Naive thymus-derived CD4-positive, alpha-beta T cell (primary cell): ENCODE measurements at regions not wholly inside any gene's neighbourhood (a gene's known extent, or its start where the extent isn't known, plus 50 kb on each side); places are given as distances from the start of the nearest gene placed in this dataset.

Experiments used
- ATAC-seq: fragments of 150-1000 bp; cut with Tn5 transposase; 2 replicates; pipeline ENCODE4 v1.10.0; 2021; ENCODE audit warnings: mild to moderate bottlenecking, moderate library complexity
- CTCF ChIA-PET: fragments of 350-600 bp; sonication (Branson Sonifier 250); formaldehyde crosslinking; loops from one replicate; lab custom pipeline; 2021; ENCODE audit warnings: antibody characterized with exemption; lab: Charles Lee
- POLR2A ChIA-PET: fragments of 350-600 bp; sonication (Branson Sonifier 250); formaldehyde crosslinking; loops from one replicate; lab custom pipeline; 2021; ENCODE audit warnings: antibody characterized with exemption, inconsistent platforms; lab: Charles Lee
- DNase-seq, 9 donors: peaks; one replicate each; pipeline versions ENCODE4 v3.0.0 to v3.0.0-alpha.2; 2020 to 2022; ENCODE audit warnings: mixed read lengths in 1 of 9
- H3K27ac ChIP-seq: one replicate; pipeline ENCODE4 v1.7.0; 2013; ENCODE audit warnings: mild to moderate bottlenecking, low read depth, low read length, moderate library complexity
- H3K27me3 ChIP-seq, 2 donors: one replicate each; pipeline ENCODE4 v1.7.0; 2013; ENCODE audit warnings: low read length in 2 of 2, mild to moderate bottlenecking in 2 of 2, moderate library complexity in 2 of 2; ENCODE audit not compliant: control insufficient read depth in 2 of 2, insufficient read depth in 2 of 2
- H3K36me3 ChIP-seq, 3 experiments: 1 replicate in 2 of 3; 2 replicates in 1 of 3; pipeline ENCODE4 v1.7.0; 2013; ENCODE audit warnings: low read length in 3 of 3, mild to moderate bottlenecking in 3 of 3, moderate library complexity in 1 of 3; ENCODE audit not compliant: insufficient read depth in 3 of 3, control insufficient read depth in 2 of 3
- H3K4me1 ChIP-seq, 2 donors: one replicate each; pipeline ENCODE4 v1.7.0; 2013; ENCODE audit warnings: low read length in 2 of 2, mild to moderate bottlenecking in 2 of 2, moderate library complexity in 1 of 2; ENCODE audit not compliant: control insufficient read depth in 2 of 2, insufficient read depth in 2 of 2
- H3K4me3 ChIP-seq: 2 replicates; pipeline ENCODE4 v1.7.0; 2013; ENCODE audit warnings: mild to moderate bottlenecking, low read length
- H3K9me3 ChIP-seq, 3 experiments: 1 replicate in 2 of 3; 2 replicates in 1 of 3; pipeline ENCODE4 v1.7.0; 2013; ENCODE audit warnings: low read length in 3 of 3; ENCODE audit not compliant: control insufficient read depth in 2 of 3
- H3K27ac Mint-ChIP-seq, 9 donors: one replicate each; pipeline ENCODE4 v1.8.0; 2020 to 2022; ENCODE audit warnings: mixed read lengths in 9 of 9, mild to moderate bottlenecking in 8 of 9, moderate library complexity in 5 of 9, inconsistent platforms in 2 of 9
- H3K27me3 Mint-ChIP-seq, 5 donors: one replicate each; pipeline ENCODE4 v1.8.0; 2021 to 2022; ENCODE audit warnings: mixed read lengths in 5 of 5, mild to moderate bottlenecking in 1 of 5
- H3K36me3 Mint-ChIP-seq, 5 donors: one replicate each; pipeline ENCODE4 v1.8.0; 2020 to 2022; ENCODE audit warnings: mixed read lengths in 5 of 5, mild to moderate bottlenecking in 3 of 5, inconsistent platforms in 1 of 5
- H3K4me1 Mint-ChIP-seq, 7 donors: one replicate each; pipeline ENCODE4 v1.8.0; 2020 to 2022; ENCODE audit warnings: mixed read lengths in 7 of 7, mild to moderate bottlenecking in 3 of 7, inconsistent platforms in 1 of 7
- H3K4me3 Mint-ChIP-seq, 10 donors: one replicate each; pipeline ENCODE4 v1.8.0; 2020 to 2022; ENCODE audit warnings: mild to moderate bottlenecking in 10 of 10, mixed read lengths in 10 of 10, moderate library complexity in 6 of 10, inconsistent platforms in 2 of 10
- H3K9me3 Mint-ChIP-seq, 11 donors: one replicate each; pipeline ENCODE4 v1.8.0; 2020 to 2022; ENCODE audit warnings: mixed read lengths in 11 of 11, mild to moderate bottlenecking in 4 of 11, inconsistent platforms in 1 of 11, moderate library complexity in 1 of 11
- intact Hi-C, 2 donors: fragments of 100-400 bp; cut with micrococcal nuclease; formaldehyde crosslinking; loops; one replicate each; pipeline ENCODE4 v1.15.1; 2023

GRCh38 chr12:124420041-124420995, 125.4 kb downstream of the RFLNA start:
- Mint-ChIP-seq H3K4me1 (peaks cover 0 to 7% (median 0%) of the 10 kb centered on the region in 7 donors), H3K4me3 (no peak overlapping the region), H3K27ac (peak overlapping the region in 1 of 9 donors; percentile 18), H3K9me3 (peaks cover 0 to under 1% (median 0%) of the 10 kb centered on the region in 11 donors), H3K36me3 (peaks cover 3 to 50% (median 21%) of the 10 kb centered on the region in 5 donors), H3K27me3 (no peaks in the 10 kb centered on the region)
- no peak overlapping the region for H3K4me3 ChIP-seq
- H3K36me3 ChIP-seq, result peaks cover 0 to 90% (median 6%) of the 10 kb centered on the region in 3 experiments
- ATAC-seq, result no peak
- POLR2A ChIA-PET, result no interaction called here
- H3K4me1 ChIP-seq, result no peaks in the 10 kb centered on the region
- no peaks in the 10 kb centered on the region for H3K27me3 ChIP-seq
- CTCF ChIA-PET, result no interaction called here
- no peak for DNase-seq
- intact Hi-C loops, result no loop called here
- H3K9me3 ChIP-seq, result no peaks in the 10 kb centered on the region
- no peak overlapping the region for H3K27ac ChIP-seq

GRCh38 chr12:124419292-124420040, 124.6 kb downstream of the RFLNA start:
- intact Hi-C loops, result no loop called here
- POLR2A ChIA-PET, result no interaction called here
- H3K27ac Mint-ChIP-seq, result peak overlapping the region in 1 of 9 donors; percentile 8
- ATAC-seq (no peak), DNase-seq (no peak)
- CTCF ChIA-PET, result no interaction called here
- H3K4me1 Mint-ChIP-seq, result peaks cover 0 to 8% (median 0%) of the 10 kb centered on the region in 7 donors
- Histone ChIP-seq H3K4me3 (no peak overlapping the region), H3K9me3 (no peaks in the 10 kb centered on the region), H3K4me1 (no peaks in the 10 kb centered on the region), H3K36me3 (peaks cover 0 to 92% (median 5%) of the 10 kb centered on the region in 3 experiments), H3K27ac (no peak overlapping the region), H3K27me3 (no peaks in the 10 kb centered on the region)
- no peaks in the 10 kb centered on the region for H3K27me3 Mint-ChIP-seq
- no peak overlapping the region for H3K4me3 Mint-ChIP-seq
- H3K36me3 Mint-ChIP-seq, result peaks cover 3 to 45% (median 21%) of the 10 kb centered on the region in 5 donors
- H3K9me3 Mint-ChIP-seq, result no peaks in the 10 kb centered on the region

GRCh38 chr12:124418791-124419190, 123.9 kb downstream of the RFLNA start:
- POLR2A ChIA-PET, result no interaction called here
- DNase-seq (no peak), ATAC-seq (no peak)
- Mint-ChIP-seq H3K4me3 (no peak overlapping the region), H3K4me1 (peaks cover 0 to 5% (median 0%) of the 10 kb centered on the region in 7 donors), H3K27me3 (no peaks in the 10 kb centered on the region), H3K27ac (peak overlapping the region in 1 of 9 donors; percentile 8), H3K36me3 (peaks cover 3 to 45% (median 21%) of the 10 kb centered on the region in 5 donors), H3K9me3 (no peaks in the 10 kb centered on the region)
- CTCF ChIA-PET, result no interaction called here
- intact Hi-C loops, result no loop called here
- H3K4me3 ChIP-seq, result no peak overlapping the region
- H3K4me1 ChIP-seq, result no peaks in the 10 kb centered on the region
- no peaks in the 10 kb centered on the region for H3K27me3 ChIP-seq
- no peaks in the 10 kb centered on the region for H3K9me3 ChIP-seq
- no peak overlapping the region for H3K27ac ChIP-seq
- H3K36me3 ChIP-seq, result peaks cover 0 to 87% (median 5%) of the 10 kb centered on the region in 3 experiments

- ATAC-seq, result no peak
Observed at GRCh38 chr12:124418156-124418555, 123.3 kb downstream of the RFLNA start.

GRCh38 chr12:124416516-124417395, 121.9 kb downstream of the RFLNA start:
- ATAC-seq, result no peak
- H3K9me3 Mint-ChIP-seq, result no peaks in the 10 kb centered on the region
- Histone ChIP-seq H3K27ac (no peak overlapping the region), H3K4me3 (no peak overlapping the region), H3K27me3 (no peaks in the 10 kb centered on the region), H3K9me3 (no peaks in the 10 kb centered on the region), H3K4me1 (no peaks in the 10 kb centered on the region), H3K36me3 (peaks cover 0 to 87% (median 5%) of the 10 kb centered on the region in 3 experiments)
- H3K27ac Mint-ChIP-seq, result no peak overlapping the region
- H3K4me1 Mint-ChIP-seq, result peaks cover 0 to 7% (median 0%) of the 10 kb centered on the region in 7 donors
- H3K36me3 Mint-ChIP-seq, result peaks cover 3 to 49% (median 21%) of the 10 kb centered on the region in 5 donors
- no peaks in the 10 kb centered on the region for H3K27me3 Mint-ChIP-seq
- DNase-seq, result no peak
- H3K4me3 Mint-ChIP-seq, result no peak overlapping the region
- ChIA-PET CTCF (no interaction called here), POLR2A (no interaction called here)
- intact Hi-C loops, result no loop called here

More at GRCh38 chr12:124418156-124418555, 123.3 kb downstream of the RFLNA start:
- peaks cover 0 to 86% (median 5%) of the 10 kb centered on the region in 3 experiments for H3K36me3 ChIP-seq
- no peaks in the 10 kb centered on the region for H3K4me1 ChIP-seq
- no peak for DNase-seq
- intact Hi-C loops, result no loop called here
- no peaks in the 10 kb centered on the region for H3K27me3 ChIP-seq
- no peak overlapping the region for H3K4me3 ChIP-seq
- Mint-ChIP-seq H3K27me3 (no peaks in the 10 kb centered on the region), H3K36me3 (peaks cover 3 to 49% (median 21%) of the 10 kb centered on the region in 5 donors), H3K4me3 (no peak overlapping the region), H3K9me3 (no peaks in the 10 kb centered on the region), H3K4me1 (peaks cover 0 to 7% (median 0%) of the 10 kb centered on the region in 7 donors), H3K27ac (no peak overlapping the region)
- H3K27ac ChIP-seq, result no peak overlapping the region
- ChIA-PET POLR2A (no interaction called here), CTCF (no interaction called here)
- H3K9me3 ChIP-seq, result no peaks in the 10 kb centered on the region

- H3K4me1 ChIP-seq, result no peaks in the 10 kb centered on the region
- no peak overlapping the region for H3K27ac ChIP-seq
- Mint-ChIP-seq H3K27me3 (no peaks in the 10 kb centered on the region), H3K27ac (no peak overlapping the region), H3K4me1 (peaks cover 2 to 8% (median 5%) of the 10 kb centered on the region in 7 donors), H3K36me3 (peaks cover 3 to 41% (median 14%) of the 10 kb centered on the region in 5 donors), H3K4me3 (no peak overlapping the region), H3K9me3 (peaks cover 0 to 1% (median 0%) of the 10 kb centered on the region in 11 donors)
- intact Hi-C loops, result no loop called here
- peaks cover 0 to 82% (median 0%) of the 10 kb centered on the region in 3 experiments for H3K36me3 ChIP-seq
- POLR2A ChIA-PET, result no interaction called here
- no peaks in the 10 kb centered on the region for H3K9me3 ChIP-seq
- DNase-seq (no peak), ATAC-seq (no peak)
- no peaks in the 10 kb centered on the region for H3K27me3 ChIP-seq
- H3K4me3 ChIP-seq, result no peak overlapping the region
- CTCF ChIA-PET, result interaction anchor here (0.6 kb wide), 1 partner anchor 519 kb away, joined by 4 read pairs; no protein-coding TSS in a partner anchor
Observed at GRCh38 chr12:124415064-124415463, 120.2 kb downstream of the RFLNA start.
